ENCODE measurements at regions not wholly inside any gene's neighbourhood (a gene's known extent, or its start where the extent isn't known, plus 50 kb on each side); places are given as distances from the start of the nearest gene placed in this dataset.

DNA sequence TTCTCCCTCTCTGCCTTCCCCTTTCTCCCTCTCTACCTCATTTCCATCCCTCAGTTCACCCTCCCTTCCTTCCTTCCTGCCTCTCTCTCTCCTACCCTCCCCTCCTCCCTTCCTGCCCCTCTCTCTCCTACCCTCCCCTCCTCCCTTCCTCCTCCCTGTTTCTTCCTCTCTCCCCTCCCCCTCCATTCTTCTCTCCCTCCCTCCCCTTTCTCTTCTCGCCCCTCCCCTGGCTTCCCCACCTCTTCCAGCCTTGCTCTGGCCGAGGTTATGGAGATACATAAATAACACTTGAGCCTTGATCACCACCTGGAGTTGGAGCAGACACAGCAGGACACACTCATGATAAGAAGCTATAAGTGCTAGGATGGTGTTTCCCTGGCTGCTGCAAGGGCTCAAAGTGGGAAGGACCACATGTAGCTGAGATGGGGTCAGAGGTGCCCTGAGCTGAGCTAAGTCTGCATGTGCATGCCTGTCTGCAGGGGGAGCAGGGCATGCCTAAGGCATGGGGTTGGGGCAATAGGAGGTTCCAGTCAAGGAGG lies 326.1 kb upstream of the HS6ST1 start:
- H3K4me3 ChIP-seq (replicated peaks; ENCODE audit: low read depth, low read length): no peak overlapping the region
- no peak for DNase-seq (ENCODE audit: extremely low read depth, low read depth)
- TF ChIP-seq, protein P1, sequence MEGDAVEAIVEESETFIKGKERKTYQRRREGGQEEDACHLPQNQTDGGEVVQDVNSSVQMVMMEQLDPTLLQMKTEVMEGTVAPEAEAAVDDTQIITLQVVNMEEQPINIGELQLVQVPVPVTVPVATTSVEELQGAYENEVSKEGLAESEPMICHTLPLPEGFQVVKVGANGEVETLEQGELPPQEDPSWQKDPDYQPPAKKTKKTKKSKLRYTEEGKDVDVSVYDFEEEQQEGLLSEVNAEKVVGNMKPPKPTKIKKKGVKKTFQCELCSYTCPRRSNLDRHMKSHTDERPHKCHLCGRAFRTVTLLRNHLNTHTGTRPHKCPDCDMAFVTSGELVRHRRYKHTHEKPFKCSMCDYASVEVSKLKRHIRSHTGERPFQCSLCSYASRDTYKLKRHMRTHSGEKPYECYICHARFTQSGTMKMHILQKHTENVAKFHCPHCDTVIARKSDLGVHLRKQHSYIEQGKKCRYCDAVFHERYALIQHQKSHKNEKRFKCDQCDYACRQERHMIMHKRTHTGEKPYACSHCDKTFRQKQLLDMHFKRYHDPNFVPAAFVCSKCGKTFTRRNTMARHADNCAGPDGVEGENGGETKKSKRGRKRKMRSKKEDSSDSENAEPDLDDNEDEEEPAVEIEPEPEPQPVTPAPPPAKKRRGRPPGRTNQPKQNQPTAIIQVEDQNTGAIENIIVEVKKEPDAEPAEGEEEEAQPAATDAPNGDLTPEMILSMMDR (IDR thresholded peaks at IDR 0.05; ENCODE audit: low read depth, low read length, missing control alignments): peak; percentile 23

DNA sequence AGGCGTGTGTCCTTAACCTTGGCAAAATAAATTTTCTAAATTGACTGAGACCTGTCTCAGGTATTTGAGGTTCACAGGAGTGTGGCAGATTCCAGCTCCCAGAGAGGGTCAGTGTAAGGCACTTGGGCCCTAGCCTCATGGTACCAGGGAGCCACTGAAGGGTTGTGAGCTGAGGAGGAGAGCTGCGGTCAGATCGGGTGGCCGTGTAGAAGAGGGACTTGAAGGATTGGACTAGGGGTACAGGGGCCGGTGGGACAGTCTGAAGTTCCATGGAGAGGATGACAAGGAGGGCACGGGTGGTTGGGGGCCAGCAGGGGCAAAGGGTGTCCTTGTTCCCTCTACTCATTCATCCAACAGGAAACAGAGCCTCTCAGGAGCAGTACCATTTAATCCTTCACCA lies 327.0 kb upstream of the HS6ST1 start:
- H3K4me3 ChIP-seq (replicated peaks; ENCODE audit: low read depth, low read length): no peak overlapping the region
- DNase-seq (ENCODE audit: extremely low read depth, low read depth): no peak
- TF ChIP-seq, protein P1 (IDR thresholded peaks at IDR 0.05; ENCODE audit: low read depth, low read length, missing control alignments): no peak

DNA sequence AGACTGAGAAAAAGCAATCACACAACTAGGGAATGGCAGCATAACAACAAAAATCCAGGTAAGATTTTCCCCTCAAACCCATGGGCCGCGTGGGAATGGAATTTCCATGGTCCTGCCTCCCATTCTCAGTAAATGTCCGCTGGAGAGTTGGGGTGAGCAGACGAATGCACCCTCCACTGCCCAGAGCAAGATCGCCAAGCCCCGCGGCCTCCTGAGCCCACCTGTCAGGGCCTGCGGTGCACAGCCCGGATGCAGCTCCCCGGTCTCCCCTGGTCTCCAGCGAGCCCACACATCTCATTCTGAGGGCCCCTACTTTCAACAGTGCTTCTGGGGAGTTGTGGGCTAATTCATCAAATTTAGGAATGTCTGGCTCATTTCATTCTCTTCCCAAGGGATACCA lies 327.4 kb upstream of the HS6ST1 start:
- DNase-seq (ENCODE audit: extremely low read depth, low read depth): no peak
- no peak overlapping the region for H3K4me3 ChIP-seq (replicated peaks; ENCODE audit: low read depth, low read length)
- TF ChIP-seq, protein P1 (IDR thresholded peaks at IDR 0.05; ENCODE audit: low read depth, low read length, missing control alignments): no peak

DNA sequence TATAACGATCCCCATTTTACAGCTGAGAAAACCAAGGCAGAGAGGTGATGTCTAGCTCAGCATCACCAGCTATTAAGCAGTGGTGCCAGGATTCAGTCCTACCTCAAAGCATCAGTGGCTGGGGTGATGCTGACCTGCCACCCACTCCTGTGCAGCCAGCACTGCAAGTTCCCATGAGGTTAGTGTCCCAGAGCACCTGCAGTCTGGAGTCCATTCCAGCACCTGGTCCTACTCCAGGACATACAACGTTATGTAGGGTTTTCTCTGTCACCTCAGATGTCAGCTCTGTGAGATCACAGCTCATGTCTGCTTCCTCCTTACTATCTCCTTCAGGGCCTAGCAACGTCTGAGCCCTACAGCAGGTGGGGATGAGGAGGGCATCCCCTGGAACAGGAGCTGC lies 328.0 kb upstream of the HS6ST1 start:
- TF ChIP-seq, protein P1 (IDR thresholded peaks at IDR 0.05; ENCODE audit: low read depth, low read length, missing control alignments): no peak
- no peak for DNase-seq (ENCODE audit: extremely low read depth, low read depth)

DNA sequence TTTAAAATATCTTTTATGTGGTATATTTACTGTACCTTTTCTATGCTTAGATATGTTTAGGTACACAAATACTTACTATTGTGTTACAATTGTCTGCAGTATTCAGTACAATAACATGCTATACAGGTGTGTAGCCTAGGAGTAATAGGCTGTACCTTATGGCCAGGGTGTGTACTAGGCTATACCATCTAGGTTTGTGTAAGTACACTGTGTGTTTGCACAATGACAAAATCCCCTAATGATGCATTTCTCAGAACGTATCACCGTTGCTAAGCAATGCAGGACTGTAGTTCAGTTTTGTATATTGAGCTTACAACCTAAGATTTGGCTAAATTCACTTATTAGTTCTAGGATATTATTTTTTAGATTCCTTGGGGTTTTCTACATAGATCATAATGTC lies 332.3 kb upstream of the HS6ST1 start:
- H3K4me3 ChIP-seq (replicated peaks; ENCODE audit: low read depth, low read length): no peak overlapping the region
- no peak for DNase-seq (ENCODE audit: extremely low read depth, low read depth)
- TF ChIP-seq, protein P1 (IDR thresholded peaks at IDR 0.05; ENCODE audit: low read depth, low read length, missing control alignments): no peak

More for the DNA sequence above, 328.0 kb upstream of the HS6ST1 start:
- H3K4me3 ChIP-seq (replicated peaks; ENCODE audit: low read depth, low read length): no peak overlapping the region

DNA sequence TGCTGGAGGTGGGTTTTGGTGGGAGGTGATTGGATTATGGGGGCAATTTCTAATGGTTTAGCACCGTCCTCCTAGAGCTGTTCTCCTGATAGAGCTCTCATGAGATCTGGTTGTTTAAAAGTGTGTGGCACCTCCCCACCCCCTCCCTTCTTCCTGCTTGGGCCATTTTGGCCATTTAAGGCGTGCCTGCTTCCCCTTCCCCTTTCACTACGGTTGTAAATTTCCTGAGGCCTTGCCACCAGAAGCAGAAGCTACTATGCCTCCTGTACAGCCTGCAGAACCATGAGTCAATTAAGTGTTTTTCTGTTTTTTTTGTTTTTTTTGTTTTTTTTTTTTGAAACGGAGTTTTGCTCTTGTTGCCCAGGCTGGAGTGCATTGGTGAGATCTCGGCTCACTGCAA lies 335.7 kb upstream of the HS6ST1 start:
- no peak overlapping the region for H3K4me3 ChIP-seq (replicated peaks; ENCODE audit: low read depth, low read length)
- TF ChIP-seq, protein P1 (IDR thresholded peaks at IDR 0.05; ENCODE audit: low read depth, low read length, missing control alignments): no peak
- no peak for DNase-seq (ENCODE audit: extremely low read depth, low read depth)

DNA sequence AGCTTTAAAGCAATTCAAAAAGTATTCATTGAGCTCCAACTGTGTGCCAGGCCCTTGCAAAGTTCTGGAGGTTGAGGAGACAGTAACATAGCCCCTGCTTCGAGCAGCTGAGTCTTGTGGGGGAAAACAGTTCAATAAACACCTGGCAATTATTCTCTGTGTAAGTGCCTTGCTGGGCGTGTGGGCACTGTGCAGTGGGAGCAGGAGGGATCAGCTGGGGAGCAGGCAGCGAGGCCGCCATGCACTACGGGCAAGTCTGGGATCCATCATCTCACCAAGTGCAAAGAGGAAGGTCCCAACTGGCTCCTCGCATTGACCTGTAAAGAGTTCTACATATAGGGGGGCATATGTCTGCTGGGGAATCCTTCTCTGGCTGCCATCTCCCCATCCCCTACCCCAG lies 342.2 kb upstream of the HS6ST1 start:
- no peak overlapping the region for H3K4me3 ChIP-seq (replicated peaks; ENCODE audit: low read depth, low read length)
- DNase-seq (ENCODE audit: extremely low read depth, low read depth): no peak
- TF ChIP-seq, protein P1 (IDR thresholded peaks at IDR 0.05; ENCODE audit: low read depth, low read length, missing control alignments): no peak
